ENCODE measurements at regions not wholly inside any gene's neighbourhood (a gene's known extent, or its start where the extent isn't known, plus 50 kb on each side); places are given as distances from the start of the nearest gene placed in this dataset.

GRCh38 chrX:124224528-124224927 lies 107.9 kb upstream of the TEX13D start:
- no peak for TF ChIP-seq ZNF248 (tag by site-specific recombination; IDR thresholded peaks at IDR 0.05)
- TF ChIP-seq, protein P1, sequence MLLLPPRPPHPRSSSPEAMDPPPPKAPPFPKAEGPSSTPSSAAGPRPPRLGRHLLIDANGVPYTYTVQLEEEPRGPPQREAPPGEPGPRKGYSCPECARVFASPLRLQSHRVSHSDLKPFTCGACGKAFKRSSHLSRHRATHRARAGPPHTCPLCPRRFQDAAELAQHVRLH (tag by site-specific recombination; IDR thresholded peaks at IDR 0.05), result no peak
- TF ChIP-seq HOXD13 (CRISPR knock-in tag; IDR thresholded peaks at IDR 0.05; ENCODE audit: borderline replicate concordance), result no peak
- no peak for TF ChIP-seq ZNF155 (tag by site-specific recombination; IDR thresholded peaks at IDR 0.05)
- TF ChIP-seq SCRT2 (tag by site-specific recombination; IDR thresholded peaks at IDR 0.05), result no peak
- TF ChIP-seq ZNF626 (tag by site-specific recombination; IDR thresholded peaks at IDR 0.05), result no peak
- TF ChIP-seq, protein P2, sequence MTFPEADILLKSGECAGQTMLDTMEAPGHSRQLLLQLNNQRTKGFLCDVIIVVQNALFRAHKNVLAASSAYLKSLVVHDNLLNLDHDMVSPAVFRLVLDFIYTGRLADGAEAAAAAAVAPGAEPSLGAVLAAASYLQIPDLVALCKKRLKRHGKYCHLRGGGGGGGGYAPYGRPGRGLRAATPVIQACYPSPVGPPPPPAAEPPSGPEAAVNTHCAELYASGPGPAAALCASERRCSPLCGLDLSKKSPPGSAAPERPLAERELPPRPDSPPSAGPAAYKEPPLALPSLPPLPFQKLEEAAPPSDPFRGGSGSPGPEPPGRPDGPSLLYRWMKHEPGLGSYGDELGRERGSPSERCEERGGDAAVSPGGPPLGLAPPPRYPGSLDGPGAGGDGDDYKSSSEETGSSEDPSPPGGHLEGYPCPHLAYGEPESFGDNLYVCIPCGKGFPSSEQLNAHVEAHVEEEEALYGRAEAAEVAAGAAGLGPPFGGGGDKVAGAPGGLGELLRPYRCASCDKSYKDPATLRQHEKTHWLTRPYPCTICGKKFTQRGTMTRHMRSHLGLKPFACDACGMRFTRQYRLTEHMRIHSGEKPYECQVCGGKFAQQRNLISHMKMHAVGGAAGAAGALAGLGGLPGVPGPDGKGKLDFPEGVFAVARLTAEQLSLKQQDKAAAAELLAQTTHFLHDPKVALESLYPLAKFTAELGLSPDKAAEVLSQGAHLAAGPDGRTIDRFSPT (tag by site-specific recombination; IDR thresholded peaks at IDR 0.05), result no peak
- ChIA-PET CTCF (interaction anchor here (1.2 to 1.5 kb wide), 2 partner anchors 10 to 15 kb away, joined by 3 read pairs; no protein-coding TSS in a partner anchor), POLR2A (no interaction called here)
- H3K4me3 ChIP-seq (ENCODE audit: low read depth, low read length), result no peak overlapping the region
- H3K27ac ChIP-seq (ENCODE audit: extremely low read depth, low read depth, low read length), result no peak overlapping the region
- no peaks in the 10 kb centered on the region for H3K36me3 ChIP-seq (ENCODE audit: control insufficient read depth in 2 of 2, insufficient read depth in 1 of 2, low read length in 2 of 2)
- H3K4me1 ChIP-seq (ENCODE audit: control insufficient read depth, insufficient read depth, low read length), result no peaks in the 10 kb centered on the region
- H3K9me3 ChIP-seq (ENCODE audit: control insufficient read depth, insufficient read depth, low read depth, low read length), result no peaks in the 10 kb centered on the region; the same call in 1 of the 2 replicates

DNA sequence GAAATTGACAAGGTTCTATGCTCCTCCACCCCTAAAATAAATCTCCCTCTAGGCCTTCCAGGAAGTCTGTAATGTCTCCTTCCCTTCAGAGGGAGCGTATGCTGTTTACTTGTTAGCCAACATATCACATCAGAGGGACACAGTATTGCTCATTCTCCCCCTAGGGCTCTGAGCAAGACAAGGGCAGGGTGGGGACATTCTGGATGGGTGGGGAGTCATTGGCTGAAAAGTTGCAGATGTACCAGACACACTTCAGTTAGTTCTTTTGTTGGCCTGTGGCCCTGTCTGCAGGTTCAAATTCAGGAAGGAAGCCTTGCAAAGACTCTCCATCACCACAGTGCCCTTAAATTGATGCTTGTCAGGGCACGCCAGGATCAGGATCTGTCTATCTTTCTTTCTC lies 106.3 kb upstream of the TEX13D start:
- H3K4me1 ChIP-seq (ENCODE audit: control insufficient read depth, insufficient read depth, low read length), result no peaks in the 10 kb centered on the region
- no peaks in the 10 kb centered on the region; the same call in 1 of the 2 replicates for H3K9me3 ChIP-seq (ENCODE audit: control insufficient read depth, insufficient read depth, low read depth, low read length)
- H3K27ac ChIP-seq (ENCODE audit: extremely low read depth, low read depth, low read length), result no peak overlapping the region
- ChIA-PET POLR2A (no interaction called here), CTCF (no interaction called here)
- H3K36me3 ChIP-seq (ENCODE audit: control insufficient read depth in 2 of 2, insufficient read depth in 1 of 2, low read length in 2 of 2), result no peaks in the 10 kb centered on the region
- no peak overlapping the region for H3K4me3 ChIP-seq (ENCODE audit: low read depth, low read length)
- TF ChIP-seq PRDM2 (tag by site-specific recombination; IDR thresholded peaks at IDR 0.05; ENCODE audit: borderline replicate concordance) (no peak), ZNF645 (tag by site-specific recombination; IDR thresholded peaks at IDR 0.05) (no peak), ZNF658 (tag by site-specific recombination; IDR thresholded peaks at IDR 0.05) (no peak), ZNF26 (tag by site-specific recombination; IDR thresholded peaks at IDR 0.05) (no peak), OSR2 (tag by site-specific recombination; IDR thresholded peaks at IDR 0.05) (no peak), ZNF292 (tag by site-specific recombination; IDR thresholded peaks at IDR 0.05; ENCODE audit: borderline replicate concordance, low read depth) (no peak), ZNF555 (tag by site-specific recombination; conservative IDR thresholded peaks at IDR 0.05) (no peak), ZNF133 (tag by site-specific recombination; IDR thresholded peaks at IDR 0.05) (no peak), ELK4 (IDR thresholded peaks at IDR 0.05; ENCODE audit: borderline replicate concordance, low read depth, low read length) (no peak), ZNF623 (tag by site-specific recombination; IDR thresholded peaks at IDR 0.05) (no peak), SALL2 (tag by site-specific recombination; IDR thresholded peaks at IDR 0.05; ENCODE audit: borderline replicate concordance) (no peak)

Data from HEK293 (cell line).